NCI-H1694 (cell line): ENCODE measurements at regions not wholly inside any gene's neighbourhood (a gene's known extent, or its start where the extent isn't known, plus 50 kb on each side); places are given as distances from the start of the nearest gene placed in this dataset.
"Not testable (repeated sequence)": the region's sequence is repeated elsewhere in the genome, so short reads cannot be mapped to it uniquely, and the experiment has no call there.

Source experiments
- DNase-seq: peaks from one replicate; lab custom pipeline; 2025; lab: John Stamatoyannopoulos, UW

DNA sequence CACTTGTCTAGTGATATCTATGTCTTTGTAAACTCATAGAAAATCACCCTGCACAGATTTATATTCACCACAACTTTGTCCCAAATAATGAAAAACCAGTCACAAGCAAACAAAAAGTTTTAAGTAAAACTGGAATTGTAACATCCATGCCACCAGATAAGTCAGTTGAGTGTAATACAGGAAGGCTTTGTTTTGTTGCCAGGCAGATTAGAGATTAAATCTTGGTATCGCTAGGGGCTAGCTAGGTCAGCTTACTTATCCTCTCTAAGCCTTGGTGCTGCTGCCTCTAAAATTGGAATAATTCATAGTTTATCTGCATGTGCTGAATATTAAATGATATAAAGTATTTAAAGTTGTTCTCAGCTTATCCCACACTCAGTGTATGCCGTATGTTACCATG, 1062.5 kb downstream of the CDH9 start:
- no peak for DNase-seq

DNA sequence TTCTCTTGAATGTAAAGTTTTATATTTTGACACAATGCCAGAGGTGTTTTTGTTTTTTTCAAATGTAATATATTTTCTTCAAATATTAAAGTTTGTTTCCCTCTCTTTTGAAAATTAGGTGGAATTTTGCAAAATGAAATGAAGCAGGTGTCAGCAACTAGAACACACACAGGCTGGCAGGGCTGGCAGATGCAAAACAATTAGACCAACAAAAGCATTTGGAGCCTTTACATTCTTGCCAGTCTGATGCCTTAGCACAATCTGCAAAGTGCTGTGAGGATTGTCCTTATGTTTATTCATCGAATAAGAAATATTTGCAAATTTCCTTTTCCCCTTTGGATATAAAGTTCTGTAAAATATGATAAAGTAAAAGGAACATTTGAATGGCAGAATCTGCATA, 1063.9 kb downstream of the CDH9 start:
- peak; percentile 7 for DNase-seq

DNA sequence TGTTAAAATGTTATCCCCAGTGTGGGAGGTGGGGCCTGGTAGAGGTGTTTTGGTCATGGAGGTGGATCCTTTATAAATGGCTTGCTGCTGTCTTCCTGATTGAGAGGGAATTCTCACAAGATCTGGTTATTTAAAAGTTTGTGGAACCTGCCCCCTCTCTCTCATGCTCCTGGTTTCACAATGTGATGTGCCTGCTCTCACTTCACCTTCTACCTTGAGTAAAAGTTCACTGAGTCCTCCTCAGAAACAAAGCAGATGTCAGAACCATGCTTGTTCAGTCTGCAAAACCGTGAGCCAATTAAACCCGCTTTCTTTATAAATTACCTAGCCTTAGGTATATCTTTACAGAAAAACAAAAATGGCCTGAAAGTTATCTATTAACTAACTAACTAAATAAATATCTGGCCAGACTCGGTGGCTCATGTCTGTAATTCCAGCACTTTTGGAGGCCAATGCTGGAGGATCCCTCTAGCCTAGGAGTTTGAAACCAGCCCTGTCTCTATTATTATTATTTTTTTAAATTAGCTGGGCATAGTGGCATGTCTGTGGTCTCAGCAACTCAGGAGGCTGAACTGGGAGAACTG, 1067.4 kb downstream of the CDH9 start:
- no peak for DNase-seq

- DNase-seq = not testable (repeated sequence)
Observed at GRCh38 chr5:25969042-25969441, 1069.3 kb downstream of the CDH9 start.

- no peak for DNase-seq
Observed at GRCh38 chr5:25964009-25964372, 1074.4 kb downstream of the CDH9 start.

GRCh38 chr5:25963251-25964008, 1075.0 kb downstream of the CDH9 start:
- DNase-seq = no peak

DNA sequence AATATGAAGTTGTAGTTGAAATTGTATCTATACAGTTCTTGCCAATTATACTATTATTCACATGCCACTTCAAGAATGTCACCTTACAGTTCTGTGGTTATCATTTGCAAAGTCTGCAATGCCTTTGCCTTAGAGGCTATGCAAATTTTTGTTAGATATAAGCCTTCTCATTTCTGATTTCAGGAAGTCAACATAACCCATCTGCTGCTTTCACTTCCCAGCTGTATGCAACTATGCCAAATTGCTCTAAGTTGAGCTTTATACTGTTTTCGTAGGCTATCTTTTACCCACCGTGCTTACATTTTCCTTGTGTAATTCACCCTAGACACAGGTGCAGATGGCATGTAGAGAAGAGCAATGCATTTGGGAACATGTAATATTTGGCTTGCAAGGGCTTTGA, 1083.0 kb downstream of the CDH9 start:
- DNase-seq = peak; percentile 13

DNA sequence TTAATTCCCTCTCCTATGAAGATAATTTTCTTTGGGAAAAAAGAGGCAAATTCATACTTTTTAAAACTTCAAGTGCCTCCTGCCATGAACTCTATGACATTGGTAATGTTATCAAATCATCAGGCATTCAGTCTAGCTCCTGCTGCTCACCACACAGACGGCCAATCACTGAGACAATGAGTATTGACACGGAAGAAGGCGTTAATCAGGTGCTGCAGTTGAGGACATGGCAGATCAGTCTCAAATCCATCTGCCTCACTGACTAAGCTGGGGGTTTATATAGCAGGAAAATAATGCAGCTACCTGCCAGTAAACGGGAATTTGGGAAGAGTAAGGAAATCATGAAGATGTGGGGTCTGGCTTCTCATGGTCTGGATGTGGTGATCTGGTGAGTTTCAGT, 1087.7 kb downstream of the CDH9 start:
- DNase-seq = no peak

DNA sequence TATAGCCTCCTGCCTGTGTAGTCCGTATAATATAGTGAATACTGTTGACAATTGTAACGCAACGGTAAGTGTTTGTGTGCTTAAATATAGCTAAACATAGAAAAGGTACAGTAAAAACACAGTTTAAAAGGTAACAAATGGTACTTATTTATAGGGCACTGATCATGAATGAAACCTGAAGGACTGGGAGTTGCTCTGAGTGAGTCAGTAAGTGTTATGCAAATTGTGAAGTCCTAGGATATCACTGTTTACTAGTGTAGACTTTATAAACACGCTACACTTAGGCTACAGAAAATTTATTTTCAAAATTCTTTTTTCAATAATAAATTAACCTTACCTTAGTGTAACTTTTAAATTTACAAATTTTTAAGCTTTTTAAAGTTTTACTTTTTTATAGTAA, 1090.1 kb downstream of the CDH9 start:
- DNase-seq = no peak

DNA sequence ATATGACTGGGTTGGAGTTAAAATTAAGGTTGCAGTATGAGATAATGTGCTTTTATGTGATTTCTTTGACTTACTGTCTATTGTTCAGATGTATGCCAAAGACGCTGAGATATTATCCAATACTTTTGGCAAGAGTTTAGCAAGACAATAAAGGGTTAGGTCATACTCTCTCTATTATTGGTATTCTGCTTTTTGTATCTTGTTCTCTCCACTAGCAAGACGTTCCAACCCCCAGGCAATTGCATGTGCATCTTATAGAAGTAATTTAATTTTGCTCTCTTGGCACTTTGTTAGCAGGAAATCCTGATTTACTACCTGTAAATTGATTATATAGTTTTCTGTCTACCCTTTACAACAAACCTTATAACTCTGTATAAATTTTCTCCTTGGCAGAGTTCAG, 1093.6 kb downstream of the CDH9 start:
- DNase-seq = no peak

DNA sequence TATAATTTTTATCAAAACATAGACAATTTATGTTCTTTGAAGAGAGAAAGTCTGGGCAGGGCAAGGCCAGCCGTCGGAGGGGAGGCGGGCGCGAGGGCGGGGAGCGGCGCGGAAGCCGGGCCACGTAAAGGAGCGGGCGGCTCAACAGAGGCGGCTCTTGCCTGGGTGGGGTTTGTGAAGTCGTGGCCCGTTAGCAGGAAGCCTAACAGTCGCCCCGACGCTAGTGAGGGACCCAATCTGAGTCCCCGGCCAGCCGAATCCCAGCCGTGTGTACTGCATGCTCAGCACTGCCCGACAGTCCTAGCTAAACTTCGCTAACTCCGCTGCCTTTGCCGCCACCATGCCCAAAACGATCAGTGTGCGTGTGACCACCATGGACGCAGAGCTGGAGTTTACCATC, 1129.2 kb downstream of the CDH9 start:
- DNase-seq = no peak

- DNase-seq = no peak
Observed at GRCh38 chr5:25905646-25906045, 1132.7 kb downstream of the CDH9 start.

DNA sequence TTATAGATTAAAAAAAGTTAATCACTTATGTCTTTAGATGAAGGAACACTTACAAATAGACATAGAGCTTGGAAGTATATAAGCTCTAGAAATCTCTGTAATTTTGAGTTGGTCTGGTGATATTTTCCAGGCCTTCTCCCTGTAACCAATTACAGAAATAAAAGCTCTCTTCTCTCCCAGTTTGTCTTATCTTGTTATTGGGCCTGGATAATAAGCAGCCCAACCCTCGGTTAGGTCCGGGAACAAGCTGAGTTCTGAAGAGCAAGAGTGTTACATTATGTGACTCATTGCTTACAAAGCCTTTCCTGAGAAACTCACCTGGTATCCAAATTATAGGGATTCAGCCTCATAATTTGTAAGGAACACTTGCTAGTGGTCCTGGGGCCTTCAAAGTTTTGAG, 1146.2 kb downstream of the CDH9 start:
- no peak for DNase-seq

- DNase-seq = no peak
Observed at GRCh38 chr5:25891691-25892090, 1146.7 kb downstream of the CDH9 start.

GRCh38 chr5:25881318-25882036, 1156.9 kb downstream of the CDH9 start:
- no peak for DNase-seq

DNA sequence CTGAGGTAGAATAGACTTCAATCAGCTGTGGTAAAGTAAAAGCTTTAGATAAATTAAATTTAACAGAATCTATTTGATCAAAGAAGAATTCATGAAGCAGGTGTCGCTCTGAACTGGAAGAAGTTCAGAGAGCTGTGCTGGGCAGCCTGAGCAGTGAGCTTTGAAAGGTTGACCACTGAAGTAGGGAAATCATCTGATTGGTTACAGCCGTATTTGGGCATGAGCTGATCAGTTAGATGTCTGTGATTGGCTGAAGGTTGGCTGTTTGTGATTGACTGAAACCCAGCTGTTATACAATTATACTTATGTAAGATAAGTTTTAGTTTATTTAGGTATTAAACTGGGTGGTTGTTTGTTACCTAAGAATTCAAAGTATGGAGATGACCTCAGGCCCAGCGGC, 1174.6 kb downstream of the CDH9 start:
- no peak for DNase-seq

DNA sequence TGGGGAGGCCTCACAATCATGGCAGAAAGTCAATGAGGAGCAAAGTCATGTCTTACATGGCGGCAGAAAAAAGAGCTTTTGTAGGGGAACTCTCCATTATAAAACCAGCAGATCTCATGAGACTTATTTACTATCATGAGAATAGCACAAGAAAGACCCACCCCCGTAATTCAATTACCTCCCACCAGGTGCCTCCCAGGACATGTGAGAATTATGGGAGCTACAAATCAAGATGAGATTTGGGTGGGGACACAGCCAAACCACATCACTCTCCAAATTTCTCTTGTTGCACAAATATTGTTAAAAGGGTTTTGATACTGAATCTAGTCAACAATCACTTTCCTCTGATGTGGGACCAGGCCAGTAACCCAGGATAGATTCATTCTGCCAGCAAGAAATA, 1176.1 kb downstream of the CDH9 start:
- no peak for DNase-seq

DNA sequence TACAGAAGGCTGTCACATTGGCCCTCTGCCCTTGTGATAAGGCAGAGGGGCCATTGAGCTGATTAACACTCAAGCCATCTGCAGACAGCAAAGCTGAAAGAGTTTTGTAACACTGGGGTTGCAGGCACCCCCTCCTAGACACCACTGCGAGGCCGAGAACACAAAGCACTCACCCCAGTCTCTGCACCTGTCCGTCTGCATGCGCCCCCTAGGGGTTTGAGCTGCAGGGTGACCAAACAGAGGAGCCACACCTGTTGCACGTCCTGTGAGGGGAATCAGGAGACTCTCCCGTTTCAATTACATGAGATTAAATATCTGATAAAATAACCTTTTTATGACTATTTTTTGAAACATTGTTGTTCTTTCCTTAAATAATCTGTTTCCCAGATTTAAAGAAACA, 1180.4 kb downstream of the CDH9 start:
- DNase-seq = no peak

GRCh38 chr5:25851301-25851700, 1187.1 kb downstream of the CDH9 start:
- no peak for DNase-seq

DNA sequence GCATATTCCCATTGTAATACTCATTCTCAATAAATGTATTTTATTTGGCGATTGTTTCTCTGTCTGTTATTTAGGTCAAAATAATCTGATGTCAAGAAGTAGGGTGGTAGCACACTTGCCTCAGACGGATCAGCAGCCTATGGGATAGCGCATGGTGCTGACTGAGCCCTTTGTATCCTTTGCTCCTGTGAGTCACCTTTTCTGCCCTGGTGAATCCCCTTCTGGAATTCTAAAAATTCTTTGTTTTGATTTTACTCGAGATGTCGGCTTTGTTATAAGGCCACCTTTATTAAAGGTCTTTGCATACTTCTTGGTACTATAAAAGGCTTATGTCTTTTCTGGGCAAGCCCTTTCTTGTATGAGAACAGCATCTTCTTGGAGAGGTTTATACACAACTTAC, 1187.8 kb downstream of the CDH9 start:
- DNase-seq = no peak

- DNase-seq = no peak
Observed at GRCh38 chr5:25849270-25849669, 1189.1 kb downstream of the CDH9 start.

DNA sequence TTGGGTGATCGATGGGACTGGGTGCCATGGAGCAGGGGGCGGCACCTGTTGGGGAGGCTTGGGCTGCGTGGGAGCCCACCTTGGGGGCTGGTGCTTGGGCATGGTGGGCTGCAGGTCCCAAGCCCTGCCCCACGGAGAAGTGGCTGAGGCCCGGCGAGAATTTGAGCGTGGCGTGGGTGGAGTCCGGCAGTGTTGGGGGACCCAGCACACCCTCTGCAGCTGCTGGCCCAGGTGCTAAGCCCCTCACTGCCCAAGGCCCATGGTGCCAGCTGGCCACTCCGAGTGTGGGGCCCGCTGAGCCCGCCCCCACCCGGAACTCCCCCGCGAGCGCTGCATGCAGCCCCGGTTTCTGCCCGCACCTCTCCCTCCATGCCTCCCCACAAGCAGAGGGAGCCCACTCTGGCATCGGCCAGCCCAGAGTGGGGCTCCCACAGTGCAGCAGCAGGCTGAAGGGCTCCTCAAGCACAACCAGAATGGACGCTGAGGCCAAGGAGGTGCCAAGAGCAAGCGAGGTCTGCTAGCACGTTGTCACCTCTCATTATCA, 1178.6 kb upstream of the CDH10 start:
- no peak for DNase-seq
